Neural progenitor cell (in vitro differentiated cells): ENCODE measurements at regions not wholly inside any gene's neighbourhood (a gene's known extent, or its start where the extent isn't known, plus 50 kb on each side); places are given as distances from the start of the nearest gene placed in this dataset.

ENCODE experiments used
- EZH2 ChIP-seq: fragments of 200-600 bp; sonication (generic); IDR thresholded peaks from 2 replicates; pipeline ENCODE4 v1.6.1; 2017; ENCODE audit warnings: antibody characterized with exemption, mild to moderate bottlenecking, moderate library complexity
- TF ChIP-seq, protein P1 (sequence below): fragments of 200-600 bp; sonication (generic); IDR thresholded peaks from 2 replicates; pipeline ENCODE4 v1.5.1; 2017; ENCODE audit warnings: antibody characterized with exemption, mild to moderate bottlenecking

- TF ChIP-seq, protein P1, sequence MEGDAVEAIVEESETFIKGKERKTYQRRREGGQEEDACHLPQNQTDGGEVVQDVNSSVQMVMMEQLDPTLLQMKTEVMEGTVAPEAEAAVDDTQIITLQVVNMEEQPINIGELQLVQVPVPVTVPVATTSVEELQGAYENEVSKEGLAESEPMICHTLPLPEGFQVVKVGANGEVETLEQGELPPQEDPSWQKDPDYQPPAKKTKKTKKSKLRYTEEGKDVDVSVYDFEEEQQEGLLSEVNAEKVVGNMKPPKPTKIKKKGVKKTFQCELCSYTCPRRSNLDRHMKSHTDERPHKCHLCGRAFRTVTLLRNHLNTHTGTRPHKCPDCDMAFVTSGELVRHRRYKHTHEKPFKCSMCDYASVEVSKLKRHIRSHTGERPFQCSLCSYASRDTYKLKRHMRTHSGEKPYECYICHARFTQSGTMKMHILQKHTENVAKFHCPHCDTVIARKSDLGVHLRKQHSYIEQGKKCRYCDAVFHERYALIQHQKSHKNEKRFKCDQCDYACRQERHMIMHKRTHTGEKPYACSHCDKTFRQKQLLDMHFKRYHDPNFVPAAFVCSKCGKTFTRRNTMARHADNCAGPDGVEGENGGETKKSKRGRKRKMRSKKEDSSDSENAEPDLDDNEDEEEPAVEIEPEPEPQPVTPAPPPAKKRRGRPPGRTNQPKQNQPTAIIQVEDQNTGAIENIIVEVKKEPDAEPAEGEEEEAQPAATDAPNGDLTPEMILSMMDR = no peak
- no peak for TF ChIP-seq EZH2
These were observed 58.7 kb upstream of the GDF10 start for GRCh38 chr10:47241256-47241655.
